ENCODE measurements at regions not wholly inside any gene's neighbourhood (a gene's known extent, or its start where the extent isn't known, plus 50 kb on each side); places are given as distances from the start of the nearest gene placed in this dataset.

- DNase-seq = no peak
Observed at GRCh38 chr2:34353509-34354113, 754.5 kb upstream of the FAM98A start.

GRCh38 chr2:34349527-34349926 lies 750.4 kb upstream of the FAM98A start:
- DNase-seq = no peak

GRCh38 chr2:34345030-34345429 lies 745.9 kb upstream of the FAM98A start:
- DNase-seq = no peak

- no peak for DNase-seq
Observed at GRCh38 chr2:34340307-34340706, 741.2 kb upstream of the FAM98A start.

- no peak for DNase-seq
Observed at GRCh38 chr2:34337735-34338134, 738.6 kb upstream of the FAM98A start.

- no peak for DNase-seq
Observed at GRCh38 chr2:34332813-34333212, 733.7 kb upstream of the FAM98A start.

GRCh38 chr2:34320056-34320455 lies 721.0 kb upstream of the FAM98A start:
- no peak for DNase-seq

GRCh38 chr2:34317797-34318196 lies 718.7 kb upstream of the FAM98A start:
- no peak for DNase-seq

- DNase-seq = no peak
Observed at GRCh38 chr2:34316788-34317187, 717.7 kb upstream of the FAM98A start.

- DNase-seq = no peak
Observed at GRCh38 chr2:34311816-34312215, 712.7 kb upstream of the FAM98A start.

- no peak for DNase-seq
Observed at GRCh38 chr2:34308140-34308539, 709.0 kb upstream of the FAM98A start.

GRCh38 chr2:34307636-34308035 lies 708.5 kb upstream of the FAM98A start:
- no peak for DNase-seq

- no peak for DNase-seq
Observed at GRCh38 chr2:34306745-34307144, 707.6 kb upstream of the FAM98A start.

GRCh38 chr2:34305587-34305986 lies 706.5 kb upstream of the FAM98A start:
- no peak for DNase-seq

- DNase-seq = no peak
Observed at GRCh38 chr2:34294961-34295360, 695.9 kb upstream of the FAM98A start.

GRCh38 chr2:34291076-34291475 lies 692.0 kb upstream of the FAM98A start:
- DNase-seq = no peak

GRCh38 chr2:34288016-34288415 lies 688.9 kb upstream of the FAM98A start:
- no peak for DNase-seq

- no peak for DNase-seq
Observed at GRCh38 chr2:34280606-34281005, 681.5 kb upstream of the FAM98A start.

GRCh38 chr2:34266908-34267697 lies 668.0 kb upstream of the FAM98A start:
- DNase-seq = no peak

GRCh38 chr2:34261701-34262100 lies 662.6 kb upstream of the FAM98A start:
- no peak for DNase-seq

GRCh38 chr2:34254272-34254878 lies 655.3 kb upstream of the FAM98A start:
- DNase-seq = no peak

GRCh38 chr2:34252111-34252510 lies 653.0 kb upstream of the FAM98A start:
- DNase-seq = no peak

- no peak for DNase-seq
Observed at GRCh38 chr2:34251578-34251977, 652.5 kb upstream of the FAM98A start.

- DNase-seq = no peak
Observed at GRCh38 chr2:34244195-34244594, 645.1 kb upstream of the FAM98A start.
